HG03025 (cell line): ENCODE measurements at regions not wholly inside any gene's neighbourhood (a gene's known extent, or its start where the extent isn't known, plus 50 kb on each side); places are given as distances from the start of the nearest gene placed in this dataset.

ENCODE experiments used
- ATAC-seq: cut with Tn5 transposase; IDR thresholded peaks from one replicate; pipeline ENCODE4 v1.9.1; 2021; ENCODE audit warnings: mild to moderate bottlenecking, moderate library complexity; ENCODE audit not compliant: unreplicated experiment, low FRiP score

- no peak for ATAC-seq
Measured at GRCh38 chr15:96414875-96415274, 84.4 kb downstream of the NR2F2 start.

- no peak for ATAC-seq
Measured at GRCh38 chr15:96415513-96416217, 85.2 kb downstream of the NR2F2 start.

- ATAC-seq = no peak
Measured at GRCh38 chr15:96416218-96416933, 85.9 kb downstream of the NR2F2 start.

GRCh38 chr15:96416934-96417759 lies 86.6 kb downstream of the NR2F2 start:
- ATAC-seq = no peak

- no peak for ATAC-seq
Measured at GRCh38 chr15:96417760-96418130, 87.2 kb downstream of the NR2F2 start.

GRCh38 chr15:96418146-96418545 lies 87.6 kb downstream of the NR2F2 start:
- ATAC-seq = no peak

- no peak for ATAC-seq
Measured at GRCh38 chr15:96421178-96421601, 90.7 kb downstream of the NR2F2 start.

GRCh38 chr15:96422125-96422524 lies 91.6 kb downstream of the NR2F2 start:
- no peak for ATAC-seq

GRCh38 chr15:96424674-96425073 lies 94.2 kb downstream of the NR2F2 start:
- ATAC-seq = no peak

- ATAC-seq = no peak
Measured at GRCh38 chr15:96428742-96429141, 98.2 kb downstream of the NR2F2 start.

GRCh38 chr15:96431786-96432185 lies 101.3 kb downstream of the NR2F2 start:
- no peak for ATAC-seq

- ATAC-seq = no peak
Measured at GRCh38 chr15:96435022-96435421, 104.5 kb downstream of the NR2F2 start.

GRCh38 chr15:96435841-96436240 lies 105.3 kb downstream of the NR2F2 start:
- ATAC-seq = no peak

GRCh38 chr15:96440978-96441377 lies 110.5 kb downstream of the NR2F2 start:
- no peak for ATAC-seq

- ATAC-seq = no peak
Measured at GRCh38 chr15:96442076-96442475, 111.6 kb downstream of the NR2F2 start.

- ATAC-seq = no peak
Measured at GRCh38 chr15:96444865-96445264, 114.4 kb downstream of the NR2F2 start.

GRCh38 chr15:96448923-96449322 lies 118.4 kb downstream of the NR2F2 start:
- ATAC-seq = no peak

GRCh38 chr15:96457841-96458240 lies 127.3 kb downstream of the NR2F2 start:
- no peak for ATAC-seq

- ATAC-seq = no peak
Measured at GRCh38 chr15:96460106-96460505, 129.6 kb downstream of the NR2F2 start.

- ATAC-seq = no peak
Measured at GRCh38 chr15:96462768-96463750, 132.6 kb downstream of the NR2F2 start.
